IPS-18c (cell line): ENCODE measurements at regions not wholly inside any gene's neighbourhood (a gene's known extent, or its start where the extent isn't known, plus 50 kb on each side); places are given as distances from the start of the nearest gene placed in this dataset.
"Not testable (repeated sequence)": the region's sequence is repeated elsewhere in the genome, so short reads cannot be mapped to it uniquely, and the experiment has no call there.

Experiments
- H3K4me3 ChIP-seq: 2 replicates; pipeline ENCODE4 v1.7.0; 2013; ENCODE audit warnings: low read depth, mild to moderate bottlenecking, low read length, moderate library complexity; ENCODE audit not compliant: insufficient read depth
- H3K9me3 ChIP-seq: one replicate; pipeline ENCODE4 v1.6.1; 2013; ENCODE audit warnings: mild to moderate bottlenecking, low read length, moderate library complexity; ENCODE audit not compliant: control insufficient read depth, insufficient read depth

GRCh38 chr5:25614466-25614865 is 969.7 kb upstream of the CDH10 start:
- H3K9me3 ChIP-seq = peaks cover 9% of the 10 kb centered on the region
- no peak overlapping the region for H3K4me3 ChIP-seq

GRCh38 chr5:25604681-25605080 is 959.9 kb upstream of the CDH10 start:
- H3K4me3 ChIP-seq = no peak overlapping the region
- no peaks in the 10 kb centered on the region for H3K9me3 ChIP-seq

GRCh38 chr5:25579111-25579510 is 934.3 kb upstream of the CDH10 start:
- no peaks in the 10 kb centered on the region for H3K9me3 ChIP-seq
- H3K4me3 ChIP-seq = no peak overlapping the region

DNA sequence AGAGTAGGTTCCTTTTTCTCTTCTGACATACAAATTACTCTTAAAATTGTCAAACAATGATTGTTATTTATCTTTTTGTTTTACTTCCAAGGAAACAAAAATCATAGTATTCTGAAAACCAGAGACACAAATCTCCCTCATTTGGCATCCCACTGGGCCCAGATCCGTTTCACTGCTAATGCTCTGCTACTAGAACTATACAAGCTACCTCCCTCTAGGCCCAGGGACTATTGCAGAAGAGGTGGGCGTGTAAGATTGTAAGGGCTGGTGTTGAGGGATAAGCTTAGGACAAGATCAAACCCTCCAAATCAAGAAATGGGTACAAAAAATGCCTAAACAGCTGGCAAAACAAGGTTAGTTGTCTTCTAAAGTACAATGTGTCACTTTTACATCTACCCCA is 928.9 kb upstream of the CDH10 start:
- Histone ChIP-seq H3K4me3 (no peak overlapping the region), H3K9me3 (no peaks in the 10 kb centered on the region)

- H3K9me3 ChIP-seq = no peaks in the 10 kb centered on the region
- H3K4me3 ChIP-seq = no peak overlapping the region
Measured at GRCh38 chr5:25570067-25570583, 925.3 kb upstream of the CDH10 start.

DNA sequence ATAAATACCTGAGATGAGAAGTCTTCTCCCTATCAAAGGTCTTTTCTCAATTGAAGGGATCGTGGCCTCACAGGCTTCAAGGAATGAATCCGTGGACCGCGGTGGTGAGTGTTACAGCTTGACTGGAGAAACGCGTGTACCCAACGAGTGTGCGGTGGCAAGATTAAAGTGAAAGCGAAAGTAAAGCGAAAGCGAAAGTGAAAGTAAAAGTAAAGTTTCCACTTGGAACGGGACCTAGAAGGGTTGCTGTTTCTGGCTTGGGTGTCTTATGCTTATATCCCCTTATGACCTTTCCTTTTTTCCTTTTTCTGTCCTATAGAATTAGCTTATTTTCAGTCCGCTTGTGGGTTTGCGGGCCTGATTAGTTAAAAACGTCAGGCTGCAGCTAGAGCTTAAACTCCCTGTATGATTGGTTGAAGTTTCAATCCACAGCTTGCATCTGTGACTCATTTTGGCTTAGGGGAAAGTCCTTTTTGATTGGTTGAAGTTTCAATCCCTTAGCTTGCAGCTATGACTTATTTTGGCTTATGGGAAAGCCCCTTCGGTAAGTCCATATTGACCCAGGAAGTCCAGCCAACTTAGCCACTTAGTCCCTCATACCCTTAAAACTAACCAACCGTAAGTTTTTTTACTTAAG is 924.3 kb upstream of the CDH10 start:
- H3K4me3 ChIP-seq = no peak overlapping the region

GRCh38 chr5:25568294-25568693 is 923.5 kb upstream of the CDH10 start:
- Histone ChIP-seq H3K9me3 (peaks cover 4% of the 10 kb centered on the region), H3K4me3 (no peak overlapping the region)

More for the DNA sequence above, 924.3 kb upstream of the CDH10 start:
- no peaks in the 10 kb centered on the region for H3K9me3 ChIP-seq

DNA sequence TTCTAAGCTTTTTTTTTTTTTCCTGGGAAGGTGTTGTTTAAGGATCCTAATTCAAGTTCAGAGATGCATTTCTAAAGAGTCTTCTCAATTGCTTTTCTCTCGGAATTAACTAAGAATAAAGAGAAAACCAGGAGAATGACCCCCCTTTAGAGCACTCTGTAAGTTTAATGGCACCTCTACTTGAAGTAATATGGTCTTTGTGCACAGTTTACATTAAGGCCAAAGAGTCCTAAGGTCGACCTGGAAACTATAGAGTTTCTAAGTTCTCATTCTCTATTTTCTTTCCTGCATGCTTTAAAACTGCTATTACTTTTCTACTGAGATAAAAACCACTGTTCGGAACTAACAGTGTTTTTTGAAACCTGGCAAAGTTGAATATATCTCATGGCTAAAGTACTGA is 923.1 kb upstream of the CDH10 start:
- H3K4me3 ChIP-seq = no peak overlapping the region
- H3K9me3 ChIP-seq = peaks cover 7% of the 10 kb centered on the region

- H3K9me3 ChIP-seq = peaks cover 7% of the 10 kb centered on the region
- H3K4me3 ChIP-seq = no peak overlapping the region
Measured at GRCh38 chr5:25562656-25563055, 917.9 kb upstream of the CDH10 start.

DNA sequence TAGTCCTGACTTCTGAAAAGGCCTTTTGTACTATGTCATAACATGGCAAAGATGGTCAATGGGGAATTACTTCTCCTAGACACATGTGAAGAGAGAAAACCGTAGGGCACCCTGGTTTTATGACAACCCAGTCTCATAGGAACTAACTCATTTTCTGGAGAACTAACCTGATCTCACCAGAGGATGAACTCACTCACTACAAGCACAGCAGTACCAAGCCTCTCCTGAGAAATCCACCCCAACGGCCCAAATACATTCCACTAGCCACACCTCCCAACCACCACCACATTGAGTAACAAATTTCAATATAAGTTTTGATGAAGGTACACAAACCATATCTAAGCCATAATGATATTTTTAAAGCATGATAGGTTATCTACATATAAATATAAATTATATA is 909.3 kb upstream of the CDH10 start:
- Histone ChIP-seq H3K4me3 (no peak overlapping the region), H3K9me3 (no peaks in the 10 kb centered on the region)

DNA sequence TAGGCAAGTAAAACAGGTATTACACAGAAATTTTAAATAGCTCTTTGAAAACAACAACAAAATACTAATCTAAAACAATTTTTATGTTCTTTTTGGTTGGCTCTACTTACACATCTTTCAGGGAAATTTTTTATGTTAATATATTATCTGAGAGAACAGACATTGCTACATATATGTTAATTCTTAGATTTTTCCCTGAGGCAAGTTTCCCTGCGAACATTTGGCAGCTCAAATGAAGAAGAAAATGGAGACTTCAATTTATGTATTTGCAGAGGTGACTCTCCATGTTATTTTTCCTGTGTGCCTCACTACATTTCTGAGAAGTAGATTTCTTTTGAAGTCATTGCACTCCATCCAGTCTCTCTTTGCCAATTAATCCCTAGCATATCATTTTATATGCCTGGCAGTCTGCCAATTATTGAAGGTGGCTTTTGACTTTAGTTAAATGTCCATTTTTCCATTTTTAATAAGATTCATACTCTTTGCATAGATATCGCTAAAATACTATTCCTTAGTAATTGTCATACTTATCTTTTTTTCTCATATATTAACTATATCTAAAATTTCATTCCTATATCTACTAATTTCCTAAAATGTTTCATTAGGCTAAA is 908.2 kb upstream of the CDH10 start:
- H3K9me3 ChIP-seq = no peaks in the 10 kb centered on the region
- H3K4me3 ChIP-seq = no peak overlapping the region

- no peak overlapping the region for H3K4me3 ChIP-seq
- no peaks in the 10 kb centered on the region for H3K9me3 ChIP-seq
Measured at GRCh38 chr5:25550793-25551192, 906.0 kb upstream of the CDH10 start.

DNA sequence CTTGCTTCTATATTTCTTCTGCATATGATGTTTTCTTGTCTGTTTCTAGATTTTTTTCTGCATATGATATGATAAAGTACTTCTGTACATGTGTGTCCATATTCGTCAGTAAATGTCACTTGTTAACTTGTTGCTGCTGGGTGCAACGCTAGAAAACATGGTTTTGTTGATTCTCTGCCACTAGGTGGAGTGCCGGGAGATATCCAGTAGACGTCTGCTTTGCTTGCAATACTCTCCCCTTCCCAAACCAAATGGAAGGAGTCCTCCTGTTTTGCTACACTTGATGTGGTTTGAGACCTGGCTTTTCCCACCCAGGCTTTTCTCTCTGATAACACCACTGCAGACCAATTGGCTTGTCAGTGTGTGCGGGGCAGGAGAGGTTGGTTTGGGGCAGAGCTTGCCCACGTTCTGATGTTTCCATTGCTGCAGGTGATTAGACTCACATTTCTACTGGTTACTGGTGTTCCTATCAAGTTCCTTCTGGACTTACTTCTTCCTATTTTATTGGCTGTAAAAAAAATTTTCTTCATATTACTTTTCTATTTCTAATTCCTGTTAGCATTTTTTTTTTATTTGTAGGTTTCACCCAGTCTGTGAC is 900.0 kb upstream of the CDH10 start:
- no peak overlapping the region for H3K4me3 ChIP-seq
- H3K9me3 ChIP-seq = no peaks in the 10 kb centered on the region

DNA sequence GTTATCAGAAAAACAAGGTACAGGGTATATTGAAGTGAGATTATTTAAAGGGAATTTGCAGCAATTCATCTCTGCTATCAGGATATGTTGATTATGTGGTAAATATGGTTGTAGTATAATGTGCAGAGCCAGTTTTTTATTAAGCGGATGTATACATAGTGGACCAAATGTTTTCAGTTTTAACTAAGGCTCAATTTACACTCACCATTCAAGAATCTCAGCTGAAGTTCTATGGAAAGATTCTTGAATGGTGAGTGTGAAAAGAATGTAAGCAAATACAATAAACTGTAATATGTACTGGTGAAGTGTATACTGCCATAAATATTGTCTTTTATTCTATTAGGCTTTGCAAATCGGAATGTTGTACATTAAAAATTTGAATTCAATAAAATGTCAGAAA is 895.9 kb upstream of the CDH10 start:
- H3K4me3 ChIP-seq = no peak overlapping the region
- no peaks in the 10 kb centered on the region for H3K9me3 ChIP-seq

DNA sequence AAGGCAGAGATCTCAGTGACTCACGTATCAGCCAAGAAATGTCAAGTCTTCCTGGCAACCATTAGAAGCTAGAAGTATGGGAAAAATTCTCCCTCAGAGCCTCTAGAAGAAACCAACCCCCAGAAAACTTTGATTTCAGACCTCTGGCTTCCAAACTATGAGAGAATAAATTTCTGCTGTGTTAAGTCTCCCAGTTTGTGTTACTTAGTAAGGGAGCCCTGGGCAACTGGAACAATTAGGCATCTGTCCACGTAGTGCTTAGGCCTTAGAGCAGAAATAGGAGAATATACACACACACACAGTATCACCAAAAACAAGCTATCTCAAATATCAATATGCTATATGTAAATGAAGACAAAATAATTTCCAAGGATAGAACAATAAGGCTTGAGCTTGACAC is 894.8 kb upstream of the CDH10 start:
- Histone ChIP-seq H3K4me3 (no peak overlapping the region), H3K9me3 (no peaks in the 10 kb centered on the region)

GRCh38 chr5:25536461-25536860 is 891.7 kb upstream of the CDH10 start:
- not testable (repeated sequence) for H3K4me3 ChIP-seq

DNA sequence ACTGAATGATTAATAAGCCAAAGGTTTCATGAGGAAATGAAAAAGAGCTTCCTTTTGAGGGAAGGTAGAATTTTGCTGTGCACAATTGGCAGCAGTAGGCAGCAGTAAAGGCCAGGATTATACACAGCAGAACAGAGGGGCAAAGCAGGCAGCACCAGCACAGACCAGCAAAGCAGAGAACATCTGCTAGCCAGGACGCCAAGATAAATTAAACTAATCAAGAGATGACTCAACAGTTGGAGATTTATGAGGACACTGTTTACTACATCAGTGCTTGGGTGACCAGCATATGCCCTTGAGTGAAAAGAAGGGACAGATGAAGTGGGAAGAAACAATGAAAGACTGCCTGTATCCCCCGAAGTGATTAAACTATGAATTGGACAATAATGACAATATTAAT is 871.4 kb upstream of the CDH10 start:
- Histone ChIP-seq H3K9me3 (no peaks in the 10 kb centered on the region), H3K4me3 (no peak overlapping the region)

More at GRCh38 chr5:25536461-25536860, 891.7 kb upstream of the CDH10 start:
- not testable (repeated sequence) for H3K9me3 ChIP-seq

GRCh38 chr5:25515525-25515924 is 870.7 kb upstream of the CDH10 start:
- H3K4me3 ChIP-seq = no peak overlapping the region
- no peaks in the 10 kb centered on the region for H3K9me3 ChIP-seq
